Neural cell (in vitro differentiated cells): ENCODE measurements at regions not wholly inside any gene's neighbourhood (a gene's known extent, or its start where the extent isn't known, plus 50 kb on each side); places are given as distances from the start of the nearest gene placed in this dataset.

Experiments used
- EP300 ChIP-seq: fragments of 450-650 bp; conservative IDR thresholded peaks from 2 replicates; pipeline ENCODE4 v1.6.1; 2014; ENCODE audit warnings: antibody characterized with exemption, mild to moderate bottlenecking, moderate library complexity; ENCODE audit not compliant: poor library complexity, severe bottlenecking
- EZH2 ChIP-seq: fragments of 200-600, 300-800 bp; shearing (Covaris generic), sonication (generic); IDR thresholded peaks from 2 replicates; pipeline ENCODE4 v1.6.1; 2014; ENCODE audit warnings: antibody characterized with exemption, low read length, borderline replicate concordance, mild to moderate bottlenecking; ENCODE audit not compliant: insufficient read depth, poor library complexity, severe bottlenecking
- POLR2AphosphoS5 ChIP-seq: IDR thresholded peaks from 2 replicates; pipeline ENCODE4 v1.6.1; 2012
- RAD21 ChIP-seq: fragments of 450-650 bp; conservative IDR thresholded peaks from 2 replicates; pipeline ENCODE4 v1.6.1; 2014; ENCODE audit warnings: antibody characterized with exemption, mild to moderate bottlenecking, moderate library complexity
- TAF1 ChIP-seq: IDR thresholded peaks from 2 replicates; pipeline ENCODE4 v1.6.1; 2012; ENCODE audit warnings: low read depth
- TF ChIP-seq, protein P1 (sequence below): fragments of 450-650 bp; IDR thresholded peaks from 2 replicates; pipeline ENCODE4 v1.5.1; 2014; ENCODE audit warnings: antibody characterized with exemption, mild to moderate bottlenecking, moderate library complexity; ENCODE audit not compliant: poor library complexity, severe bottlenecking
- TF ChIP-seq, protein P2 (sequence below): IDR thresholded peaks from 2 replicates; pipeline ENCODE4 v1.6.1; 2012; ENCODE audit warnings: borderline replicate concordance

DNA sequence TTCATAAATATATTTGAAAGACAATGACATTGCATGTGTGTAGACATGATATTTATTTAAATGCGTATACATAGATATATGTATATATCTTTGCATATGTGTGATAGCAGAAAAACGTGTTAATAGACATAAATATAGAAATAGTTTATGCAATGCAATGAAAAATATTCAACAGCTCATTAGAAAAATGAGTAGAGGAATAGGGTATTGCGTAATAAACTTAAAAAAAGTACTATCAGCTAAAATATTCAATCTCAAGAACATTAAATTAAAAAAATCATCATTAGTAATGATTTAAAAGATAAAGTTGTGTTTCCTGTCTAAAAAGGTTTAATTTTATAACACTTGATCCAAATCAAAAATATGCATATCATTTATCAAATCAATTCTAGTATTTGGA, 2101.5 kb upstream of the TENM3 start:
- TF ChIP-seq RAD21 (no peak), POLR2AphosphoS5 (no peak), TAF1 (no peak), EZH2 (no peak), EP300 (no peak)
- TF ChIP-seq, protein P1, sequence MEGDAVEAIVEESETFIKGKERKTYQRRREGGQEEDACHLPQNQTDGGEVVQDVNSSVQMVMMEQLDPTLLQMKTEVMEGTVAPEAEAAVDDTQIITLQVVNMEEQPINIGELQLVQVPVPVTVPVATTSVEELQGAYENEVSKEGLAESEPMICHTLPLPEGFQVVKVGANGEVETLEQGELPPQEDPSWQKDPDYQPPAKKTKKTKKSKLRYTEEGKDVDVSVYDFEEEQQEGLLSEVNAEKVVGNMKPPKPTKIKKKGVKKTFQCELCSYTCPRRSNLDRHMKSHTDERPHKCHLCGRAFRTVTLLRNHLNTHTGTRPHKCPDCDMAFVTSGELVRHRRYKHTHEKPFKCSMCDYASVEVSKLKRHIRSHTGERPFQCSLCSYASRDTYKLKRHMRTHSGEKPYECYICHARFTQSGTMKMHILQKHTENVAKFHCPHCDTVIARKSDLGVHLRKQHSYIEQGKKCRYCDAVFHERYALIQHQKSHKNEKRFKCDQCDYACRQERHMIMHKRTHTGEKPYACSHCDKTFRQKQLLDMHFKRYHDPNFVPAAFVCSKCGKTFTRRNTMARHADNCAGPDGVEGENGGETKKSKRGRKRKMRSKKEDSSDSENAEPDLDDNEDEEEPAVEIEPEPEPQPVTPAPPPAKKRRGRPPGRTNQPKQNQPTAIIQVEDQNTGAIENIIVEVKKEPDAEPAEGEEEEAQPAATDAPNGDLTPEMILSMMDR = no peak
- TF ChIP-seq, protein P2, sequence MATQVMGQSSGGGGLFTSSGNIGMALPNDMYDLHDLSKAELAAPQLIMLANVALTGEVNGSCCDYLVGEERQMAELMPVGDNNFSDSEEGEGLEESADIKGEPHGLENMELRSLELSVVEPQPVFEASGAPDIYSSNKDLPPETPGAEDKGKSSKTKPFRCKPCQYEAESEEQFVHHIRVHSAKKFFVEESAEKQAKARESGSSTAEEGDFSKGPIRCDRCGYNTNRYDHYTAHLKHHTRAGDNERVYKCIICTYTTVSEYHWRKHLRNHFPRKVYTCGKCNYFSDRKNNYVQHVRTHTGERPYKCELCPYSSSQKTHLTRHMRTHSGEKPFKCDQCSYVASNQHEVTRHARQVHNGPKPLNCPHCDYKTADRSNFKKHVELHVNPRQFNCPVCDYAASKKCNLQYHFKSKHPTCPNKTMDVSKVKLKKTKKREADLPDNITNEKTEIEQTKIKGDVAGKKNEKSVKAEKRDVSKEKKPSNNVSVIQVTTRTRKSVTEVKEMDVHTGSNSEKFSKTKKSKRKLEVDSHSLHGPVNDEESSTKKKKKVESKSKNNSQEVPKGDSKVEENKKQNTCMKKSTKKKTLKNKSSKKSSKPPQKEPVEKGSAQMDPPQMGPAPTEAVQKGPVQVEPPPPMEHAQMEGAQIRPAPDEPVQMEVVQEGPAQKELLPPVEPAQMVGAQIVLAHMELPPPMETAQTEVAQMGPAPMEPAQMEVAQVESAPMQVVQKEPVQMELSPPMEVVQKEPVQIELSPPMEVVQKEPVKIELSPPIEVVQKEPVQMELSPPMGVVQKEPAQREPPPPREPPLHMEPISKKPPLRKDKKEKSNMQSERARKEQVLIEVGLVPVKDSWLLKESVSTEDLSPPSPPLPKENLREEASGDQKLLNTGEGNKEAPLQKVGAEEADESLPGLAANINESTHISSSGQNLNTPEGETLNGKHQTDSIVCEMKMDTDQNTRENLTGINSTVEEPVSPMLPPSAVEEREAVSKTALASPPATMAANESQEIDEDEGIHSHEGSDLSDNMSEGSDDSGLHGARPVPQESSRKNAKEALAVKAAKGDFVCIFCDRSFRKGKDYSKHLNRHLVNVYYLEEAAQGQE = no peak
